H1 (cell line): ENCODE measurements at regions not wholly inside any gene's neighbourhood (a gene's known extent, or its start where the extent isn't known, plus 50 kb on each side); places are given as distances from the start of the nearest gene placed in this dataset.

Source experiments
- CTCF ChIA-PET: fragments of 300-600 bp; sonication (Branson Sonifier 250); formaldehyde crosslinking; loops from one replicate; lab custom pipeline; 2021; ENCODE audit not compliant: partially characterized antibody; lab: Charles Lee
- POLR2A ChIA-PET: fragments of 300-600 bp; sonication (Branson Sonifier 250); formaldehyde crosslinking; loops from one replicate; lab custom pipeline; 2021; ENCODE audit warnings: inconsistent platforms; ENCODE audit not compliant: partially characterized antibody; lab: Charles Lee
- DNase-seq, 2 experiments: peaks; one replicate each; pipeline versions ENCODE4 v3.0.0 to v3.0.0-alpha.2; 2010 to 2022; ENCODE audit warnings: low spot score in 2 of 2, low read depth in 1 of 2, mixed read lengths in 1 of 2
- FAIRE-seq: peaks from 2 replicates; lab custom pipeline; 2011; peaks lifted over from hg19 to GRCh38; lab: Jason Lieb, UNC
- H2AFZ ChIP-seq: 2 replicates; pipeline ENCODE4 v1.8.1; 2012; ENCODE audit warnings: low read length, inconsistent platforms
- H2AK5ac ChIP-seq: 2 replicates; pipeline ENCODE4 v1.6.1; 2013; ENCODE audit warnings: low read depth, low read length
- H2BK120ac ChIP-seq: replicated peaks from 2 replicates; pipeline ENCODE3; 2013; ENCODE audit warnings: low read depth, low read length, inconsistent platforms
- H2BK12ac ChIP-seq: 2 replicates; pipeline ENCODE4 v1.6.1; 2013; ENCODE audit warnings: low read depth, low read length
- H2BK15ac ChIP-seq: 2 replicates; pipeline ENCODE4 v1.6.1; 2013; ENCODE audit warnings: low read length
- H2BK20ac ChIP-seq: 2 replicates; pipeline ENCODE4 v1.6.1; 2013; ENCODE audit warnings: low read length
- H2BK5ac ChIP-seq: 2 replicates; pipeline ENCODE4 v1.6.1; 2013; ENCODE audit warnings: low read depth, low read length
- H3K14ac ChIP-seq: 2 replicates; pipeline ENCODE4 v1.6.1; 2013; ENCODE audit warnings: inconsistent platforms; ENCODE audit not compliant: insufficient read length
- H3K18ac ChIP-seq: 2 replicates; pipeline ENCODE4 v1.6.1; 2013; ENCODE audit warnings: low read length; ENCODE audit errors: extremely low read depth
- H3K23ac ChIP-seq: 2 replicates; pipeline ENCODE4 v1.6.1; 2013; ENCODE audit warnings: inconsistent platforms; ENCODE audit not compliant: insufficient read length
- H3K23me2 ChIP-seq: 2 replicates; pipeline ENCODE4 v1.6.1; 2013; ENCODE audit warnings: low read depth, low read length
- H3K27ac ChIP-seq: 2 replicates; pipeline ENCODE4 v1.6.1; 2011; ENCODE audit warnings: low read depth, low read length, inconsistent platforms
- H3K27me3 ChIP-seq, 4 experiments: replicated peaks in 1 of 4; 1 replicate in 1 of 4; 2 replicates in 3 of 4; pipeline versions ENCODE4 v1.6.1 to v1.8.1; 2011 to 2013; ENCODE audit warnings: low read length in 3 of 4, mild to moderate bottlenecking in 3 of 4, inconsistent platforms in 2 of 4, mixed read lengths in 2 of 4, moderate library complexity in 1 of 4; ENCODE audit not compliant: control insufficient read depth in 3 of 4, insufficient read depth in 3 of 4; ENCODE audit errors: extremely low read depth in 1 of 4
- H3K36me3 ChIP-seq, 4 experiments: 2 replicates each; pipeline versions ENCODE4 v1.6.1 to v1.8.1; 2011 to 2013; ENCODE audit warnings: mild to moderate bottlenecking in 4 of 4, low read length in 3 of 4, moderate library complexity in 2 of 4, control low read depth in 1 of 4, inconsistent platforms in 1 of 4; ENCODE audit not compliant: insufficient read depth in 4 of 4, control insufficient read depth in 2 of 4
- H3K4ac ChIP-seq: replicated peaks from 2 replicates; pipeline ENCODE3; 2013; ENCODE audit warnings: low read length, low read depth, mixed read lengths, inconsistent platforms; ENCODE audit not compliant: insufficient read length
- H3K4me1 ChIP-seq, 4 experiments: replicated peaks in 1 of 4; 1 replicate in 1 of 4; 2 replicates in 3 of 4; pipeline versions ENCODE4 v1.6.1 to v1.8.1; 2011 to 2013; ENCODE audit warnings: low read length in 3 of 4, inconsistent platforms in 2 of 4, mixed read lengths in 1 of 4; ENCODE audit not compliant: insufficient read depth in 4 of 4, control insufficient read depth in 3 of 4
- H3K4me2 ChIP-seq, 2 experiments: 2 replicates each; pipeline versions ENCODE4 v1.6.1 to v1.8.1; 2011 to 2013; ENCODE audit warnings: low read depth in 2 of 2, low read length in 2 of 2, control low read depth in 1 of 2, inconsistent platforms in 1 of 2, mild to moderate bottlenecking in 1 of 2; ENCODE audit not compliant: insufficient read depth in 1 of 2
- H3K4me3 ChIP-seq, 4 experiments: fragments of 200-600, 300-600 bp in 1 of 4; sonication (generic), shearing (Covaris generic), sonication (Bioruptor Twin) in 1 of 4; 2 replicates each; pipeline versions ENCODE4 v1.5.1 to v1.8.1; 2011 to 2016; ENCODE audit warnings: low read length in 4 of 4, low read depth in 3 of 4, control low read depth in 2 of 4, inconsistent platforms in 2 of 4, mild to moderate bottlenecking in 2 of 4, mixed read lengths in 1 of 4, moderate library complexity in 1 of 4; ENCODE audit not compliant: insufficient read depth in 2 of 4; ENCODE audit errors: extremely low read depth in 1 of 4
- H3K56ac ChIP-seq: replicated peaks from 2 replicates; pipeline ENCODE3; 2013; ENCODE audit warnings: low read depth, mild to moderate bottlenecking, mixed read lengths, low read length, inconsistent platforms; ENCODE audit not compliant: insufficient read length
- H3K79me1 ChIP-seq: 2 replicates; pipeline ENCODE4 v1.6.1; 2013; ENCODE audit warnings: low read depth, low read length, control low read depth
- H3K79me2 ChIP-seq, 2 experiments: 2 replicates each; pipeline versions ENCODE4 v1.6.1 to v1.8.1; 2012 to 2013; ENCODE audit warnings: low read length in 2 of 2, mild to moderate bottlenecking in 2 of 2, inconsistent platforms in 1 of 2; ENCODE audit not compliant: insufficient read depth in 2 of 2, control insufficient read depth in 1 of 2
- H3K9ac ChIP-seq, 4 experiments: replicated peaks in 1 of 4; 1 replicate in 1 of 4; 2 replicates in 3 of 4; pipeline versions ENCODE4 v1.6.1 to v1.8.1; 2011 to 2013; ENCODE audit warnings: low read depth in 3 of 4, low read length in 3 of 4, control low read depth in 2 of 4, mild to moderate bottlenecking in 2 of 4, moderate library complexity in 2 of 4, inconsistent platforms in 1 of 4; ENCODE audit errors: extremely low read depth in 1 of 4
- H3K9me3 ChIP-seq, 2 experiments: 2 replicates each; pipeline versions ENCODE4 v1.6.1 to v1.8.1; 2012 to 2013; ENCODE audit warnings: mild to moderate bottlenecking in 2 of 2, moderate library complexity in 2 of 2, control low read depth in 1 of 2, inconsistent platforms in 1 of 2, low read depth in 1 of 2, low read length in 1 of 2, mixed read lengths in 1 of 2; ENCODE audit not compliant: insufficient read depth in 2 of 2
- H4K20me1 ChIP-seq, 2 experiments: replicated peaks in 1 of 2; 2 replicates each; pipeline versions ENCODE3 to v1.8.1; 2011 to 2013; ENCODE audit warnings: inconsistent platforms in 2 of 2, low read length in 2 of 2, mild to moderate bottlenecking in 1 of 2; ENCODE audit not compliant: insufficient read depth in 2 of 2, control insufficient read depth in 1 of 2
- H4K5ac ChIP-seq: 2 replicates; pipeline ENCODE4 v1.6.1; 2013; ENCODE audit warnings: low read length, low read depth, mixed read lengths, inconsistent platforms; ENCODE audit not compliant: insufficient read length
- H4K8ac ChIP-seq: 2 replicates; pipeline ENCODE4 v1.8.0; 2013; ENCODE audit warnings: mild to moderate bottlenecking, moderate library complexity, low read length, inconsistent platforms; ENCODE audit not compliant: insufficient read depth; ENCODE audit errors: extremely low read depth
- H4K91ac ChIP-seq: replicated peaks from 2 replicates; pipeline ENCODE3; 2013; ENCODE audit warnings: low read length, mixed read lengths, inconsistent platforms; ENCODE audit not compliant: insufficient read length
- NRF1 ChIP-seq: IDR thresholded peaks from 2 replicates; pipeline ENCODE4 v1.6.1; 2011; ENCODE audit warnings: mild to moderate bottlenecking, low read depth, low read length, improper control_type of control experiment
- POU5F1 ChIP-seq: IDR thresholded peaks from 2 replicates; pipeline ENCODE4 v1.6.1; 2011; ENCODE audit warnings: low read depth, mild to moderate bottlenecking, low read length, moderate library complexity
- SIRT6 ChIP-seq: IDR thresholded peaks from one replicate; pipeline ENCODE4 v1.7.1; 2012; ENCODE audit warnings: low read length, inconsistent platforms
- WGBS, 2 experiments: shearing (Covaris generic) in 1 of 2; methylation state at CpG; one replicate each; pipeline versions ENCODE4 v1.1.6 to v1.1.7; 2013 to 2015; ENCODE audit warnings: low lambda C conversion rate in 2 of 2, mixed read lengths in 2 of 2, inconsistent platforms in 1 of 2, low coverage in 1 of 2, missing lambda C conversion rate in 1 of 2; ENCODE audit not compliant: insufficient replicate concordance in 2 of 2, insufficient coverage in 1 of 2, insufficient read length in 1 of 2; ENCODE audit errors: extremely low coverage in 1 of 2, missing lambda C conversion rate in 1 of 2; 5-methylcytosine and 5-hydroxymethylcytosine counted together
- TF ChIP-seq, protein P1 (sequence below): IDR thresholded peaks from 2 replicates; pipeline ENCODE4 v1.6.1; 2011; ENCODE audit warnings: low read length, improper control_type of control experiment

GRCh38 chr9:107815782-107816560, 326.4 kb upstream of the KLF4 start:
- WGBS, 2 experiments: 97% methylated on average over 6 of the region's 6 CpGs; no CpG with 5 or more reads in 1 of the 2 experiments
- no peaks in the 10 kb centered on the region for H3K79me2 ChIP-seq
- no peak overlapping the region for H2BK12ac ChIP-seq
- H3K9me3 ChIP-seq: peaks cover 0 to 10% of the 10 kb centered on the region in 2 experiments; a peak in 1 of 4 replicates
- DNase-seq: no peak
- H2AK5ac ChIP-seq: no peak overlapping the region
- no peak overlapping the region for H4K8ac ChIP-seq
- TF ChIP-seq SIRT6 (no peak), POU5F1 (no peak), NRF1 (no peak)
- TF ChIP-seq, protein P1, sequence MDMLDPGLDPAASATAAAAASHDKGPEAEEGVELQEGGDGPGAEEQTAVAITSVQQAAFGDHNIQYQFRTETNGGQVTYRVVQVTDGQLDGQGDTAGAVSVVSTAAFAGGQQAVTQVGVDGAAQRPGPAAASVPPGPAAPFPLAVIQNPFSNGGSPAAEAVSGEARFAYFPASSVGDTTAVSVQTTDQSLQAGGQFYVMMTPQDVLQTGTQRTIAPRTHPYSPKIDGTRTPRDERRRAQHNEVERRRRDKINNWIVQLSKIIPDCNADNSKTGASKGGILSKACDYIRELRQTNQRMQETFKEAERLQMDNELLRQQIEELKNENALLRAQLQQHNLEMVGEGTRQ: no peak
- H2BK20ac ChIP-seq: no peak overlapping the region
- no peak overlapping the region for H4K5ac ChIP-seq
- no peak overlapping the region for H3K56ac ChIP-seq
- no peak overlapping the region for H2BK120ac ChIP-seq
- H3K27ac ChIP-seq: no peak overlapping the region
- H3K36me3 ChIP-seq: no peaks in the 10 kb centered on the region
- no peak overlapping the region for H3K4me3 ChIP-seq
- no peak for FAIRE-seq
- no peak overlapping the region for H3K14ac ChIP-seq
- H4K91ac ChIP-seq: no peak overlapping the region
- H3K23me2 ChIP-seq: no peaks in the 10 kb centered on the region
- H3K27me3 ChIP-seq: no peaks in the 10 kb centered on the region
- H3K4me2 ChIP-seq: no peak overlapping the region
- no peak overlapping the region for H3K18ac ChIP-seq
- no peak overlapping the region for H2BK5ac ChIP-seq
- no peak overlapping the region for H3K9ac ChIP-seq
- no peaks in the 10 kb centered on the region for H4K20me1 ChIP-seq
- H3K4ac ChIP-seq: no peak overlapping the region
- no peak overlapping the region for H3K23ac ChIP-seq
- H2AFZ ChIP-seq: no peak overlapping the region
- ChIA-PET CTCF (interaction anchor here (0.6 to 1.4 kb wide), 3 partner anchors 215 to 946 kb away, joined by 3 read pairs; no protein-coding TSS in a partner anchor), POLR2A (interaction anchor here (0.6 kb wide), 1 partner anchor 67 kb away, joined by 3 read pairs; no protein-coding TSS in a partner anchor)
- H3K79me1 ChIP-seq: no peaks in the 10 kb centered on the region
- peaks cover 0 to 8% (median 2%) of the 10 kb centered on the region in 4 experiments; a peak in 2 of 7 replicates for H3K4me1 ChIP-seq
- H2BK15ac ChIP-seq: no peak overlapping the region
